OCI-LY3 (cell line): ENCODE measurements at regions not wholly inside any gene's neighbourhood (a gene's known extent, or its start where the extent isn't known, plus 50 kb on each side); places are given as distances from the start of the nearest gene placed in this dataset.

Experiments used
- H2AFZ ChIP-seq: fragments of 200-600, 300-600 bp; shearing (Covaris generic); 2 replicates; pipeline ENCODE4 v1.6.0; 2014; ENCODE audit warnings: antibody characterized with exemption, low read depth, low read length
- H3K27ac ChIP-seq: fragments of 200-600, 300-600 bp; sonication (generic); 2 replicates; pipeline ENCODE4 v1.5.1; 2014; ENCODE audit warnings: mild to moderate bottlenecking, low read length, moderate library complexity, mixed read lengths
- H3K27me3 ChIP-seq: fragments of 200-600, 300-600 bp; sonication (generic); 2 replicates; pipeline ENCODE4 v1.6.1; 2014; ENCODE audit warnings: low read depth, low read length, mixed read lengths
- H3K36me3 ChIP-seq: fragments of 200-600, 300-600 bp; sonication (generic); replicated peaks from 2 replicates; pipeline ENCODE3; 2014; ENCODE audit warnings: low read depth, low read length, mixed read lengths
- H3K4me1 ChIP-seq: fragments of 300-600, 200-600 bp; sonication (generic); 2 replicates; pipeline ENCODE4 v1.6.1; 2014; ENCODE audit warnings: low read length, mixed read lengths
- H3K4me2 ChIP-seq: fragments of 200-600, 300-600 bp; sonication (generic); 2 replicates; pipeline ENCODE4 v1.6.1; 2014; ENCODE audit warnings: low read length, mixed read lengths
- H3K4me3 ChIP-seq: fragments of 300-600, 200-600 bp; sonication (generic); 2 replicates; pipeline ENCODE4 v1.5.1; 2014; ENCODE audit warnings: antibody characterized with exemption, mild to moderate bottlenecking, low read length, moderate library complexity
- H3K79me2 ChIP-seq: fragments of 300-600, 200-600 bp; shearing (Covaris generic); 2 replicates; pipeline ENCODE4 v1.6.1; 2014; ENCODE audit warnings: mild to moderate bottlenecking, low read length, mixed read lengths
- H3K9ac ChIP-seq: fragments of 300-600, 200-600 bp; shearing (Covaris generic); 2 replicates; pipeline ENCODE4 v1.6.0; 2014; ENCODE audit warnings: mild to moderate bottlenecking, low read length, moderate library complexity
- H3K9me3 ChIP-seq: fragments of 200-600, 300-600 bp; shearing (Covaris generic); 2 replicates; pipeline ENCODE4 v1.6.1; 2014; ENCODE audit warnings: low read length, mixed read lengths; ENCODE audit not compliant: insufficient read depth
- H4K20me1 ChIP-seq: fragments of 200-600, 300-600 bp; sonication (generic); 2 replicates; pipeline ENCODE4 v1.6.1; 2016; ENCODE audit warnings: low read length, mixed read lengths; ENCODE audit not compliant: insufficient read depth
- CTCF ChIP-seq: fragments of 200-600, 300-600 bp; sonication (generic); IDR thresholded peaks from 2 replicates; pipeline ENCODE4 v1.5.1; 2014; ENCODE audit warnings: antibody characterized with exemption, low read length, low read depth
- EZH2phosphoT487 ChIP-seq: fragments of 200-600 bp; shearing (Covaris generic); IDR thresholded peaks from 2 replicates; pipeline ENCODE4 v1.6.1; 2018; ENCODE audit warnings: antibody characterized with exemption, mixed run types, low read depth

GRCh38 chr2:219946529-219946928 lies 319.1 kb downstream of the SLC4A3 start:
- Histone ChIP-seq H4K20me1 (no peaks in the 10 kb centered on the region), H3K79me2 (no peaks in the 10 kb centered on the region)
- TF ChIP-seq EZH2phosphoT487 (no peak), CTCF (no peak)

GRCh38 chr2:219947575-219947974 lies 320.1 kb downstream of the SLC4A3 start:
- Histone ChIP-seq H3K79me2 (no peaks in the 10 kb centered on the region), H3K9ac (no peak overlapping the region), H2AFZ (no peak overlapping the region), H3K36me3 (no peaks in the 10 kb centered on the region), H3K9me3 (no peaks in the 10 kb centered on the region), H3K4me2 (no peak overlapping the region), H4K20me1 (no peaks in the 10 kb centered on the region), H3K27me3 (no peaks in the 10 kb centered on the region), H3K4me1 (no peaks in the 10 kb centered on the region), H3K4me3 (no peak overlapping the region), H3K27ac (no peak overlapping the region)
- TF ChIP-seq EZH2phosphoT487 (no peak), CTCF (no peak)

More at GRCh38 chr2:219946529-219946928, 319.1 kb downstream of the SLC4A3 start:
- no peak overlapping the region for H3K4me2 ChIP-seq
- H2AFZ ChIP-seq = no peak overlapping the region
- no peak overlapping the region for H3K27ac ChIP-seq
- H3K4me1 ChIP-seq = no peaks in the 10 kb centered on the region
- no peak overlapping the region for H3K4me3 ChIP-seq
- no peaks in the 10 kb centered on the region for H3K27me3 ChIP-seq
- H3K9ac ChIP-seq = no peak overlapping the region
- no peaks in the 10 kb centered on the region for H3K9me3 ChIP-seq
- no peaks in the 10 kb centered on the region for H3K36me3 ChIP-seq

DNA sequence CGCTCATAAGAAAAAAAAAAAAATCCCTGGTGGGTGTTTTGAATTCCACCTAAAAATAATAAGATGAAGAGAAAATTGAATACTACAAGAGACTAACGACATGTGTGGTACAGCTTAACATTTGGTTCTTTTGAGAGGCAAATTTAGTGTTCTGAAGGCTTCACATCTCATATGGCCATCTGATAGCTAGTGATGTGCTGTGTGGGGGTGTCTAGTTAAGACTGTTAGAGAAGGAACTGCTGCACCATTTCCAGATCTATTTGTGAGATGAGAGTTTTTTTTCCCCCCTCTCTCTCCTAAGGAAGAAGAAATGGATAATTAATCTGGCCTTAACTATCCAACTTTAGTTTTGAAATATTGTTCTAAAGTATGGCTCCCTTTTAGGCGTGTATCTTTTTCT lies 321.6 kb downstream of the SLC4A3 start:
- no peaks in the 10 kb centered on the region for H3K79me2 ChIP-seq
- H3K27me3 ChIP-seq = no peaks in the 10 kb centered on the region
- H3K36me3 ChIP-seq = no peaks in the 10 kb centered on the region
- no peaks in the 10 kb centered on the region for H3K4me1 ChIP-seq
- H2AFZ ChIP-seq = no peak overlapping the region
- no peaks in the 10 kb centered on the region for H3K9me3 ChIP-seq
- H3K4me2 ChIP-seq = no peak overlapping the region
- H3K4me3 ChIP-seq = no peak overlapping the region
- H4K20me1 ChIP-seq = no peaks in the 10 kb centered on the region
- H3K27ac ChIP-seq = no peak overlapping the region
- TF ChIP-seq EZH2phosphoT487 (no peak), CTCF (no peak)
- no peak overlapping the region for H3K9ac ChIP-seq

DNA sequence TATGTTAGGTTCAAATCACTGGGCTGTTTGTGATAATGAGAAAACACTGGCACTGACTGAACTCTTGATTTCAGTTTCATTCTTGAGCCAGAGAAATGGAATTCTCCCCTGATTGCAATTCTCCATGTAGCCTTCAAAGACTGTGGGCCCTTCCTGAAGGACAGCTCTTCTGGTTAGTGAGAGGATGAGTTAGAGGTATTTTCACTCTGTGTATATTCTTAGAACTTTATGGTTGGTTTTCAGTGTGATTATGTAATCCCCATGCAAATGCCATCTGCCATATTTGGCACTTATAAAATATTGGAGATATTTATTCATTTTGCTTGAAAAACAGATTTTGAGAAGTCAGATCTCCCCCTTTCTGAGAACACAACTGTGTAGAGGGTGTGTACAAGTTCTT lies 323.7 kb downstream of the SLC4A3 start:
- TF ChIP-seq EZH2phosphoT487 = no peak
- no peak for TF ChIP-seq CTCF
- no peak overlapping the region for H3K27ac ChIP-seq
- H3K36me3 ChIP-seq = no peaks in the 10 kb centered on the region
- no peak overlapping the region for H3K4me2 ChIP-seq
- H3K4me1 ChIP-seq = no peaks in the 10 kb centered on the region
- no peaks in the 10 kb centered on the region for H4K20me1 ChIP-seq
- H3K9me3 ChIP-seq = no peaks in the 10 kb centered on the region
- no peaks in the 10 kb centered on the region for H3K27me3 ChIP-seq
- no peak overlapping the region for H3K4me3 ChIP-seq
- H3K9ac ChIP-seq = no peak overlapping the region
- H3K79me2 ChIP-seq = no peaks in the 10 kb centered on the region
- H2AFZ ChIP-seq = no peak overlapping the region
